22Rv1 (cell line): ENCODE measurements at regions not wholly inside any gene's neighbourhood (a gene's known extent, or its start where the extent isn't known, plus 50 kb on each side); places are given as distances from the start of the nearest gene placed in this dataset.

Experiments used
- ZFX ChIP-seq: fragments of 450-650 bp; IDR thresholded peaks from 2 replicates; pipeline ENCODE4 v1.6.1; 2017; ENCODE audit warnings: antibody characterized with exemption, borderline replicate concordance
- TF ChIP-seq, protein P1 (sequence below): fragments of 450-650 bp; IDR thresholded peaks from 2 replicates; pipeline ENCODE4 v1.5.1; 2017; ENCODE audit warnings: mild to moderate bottlenecking

- TF ChIP-seq, protein P1, sequence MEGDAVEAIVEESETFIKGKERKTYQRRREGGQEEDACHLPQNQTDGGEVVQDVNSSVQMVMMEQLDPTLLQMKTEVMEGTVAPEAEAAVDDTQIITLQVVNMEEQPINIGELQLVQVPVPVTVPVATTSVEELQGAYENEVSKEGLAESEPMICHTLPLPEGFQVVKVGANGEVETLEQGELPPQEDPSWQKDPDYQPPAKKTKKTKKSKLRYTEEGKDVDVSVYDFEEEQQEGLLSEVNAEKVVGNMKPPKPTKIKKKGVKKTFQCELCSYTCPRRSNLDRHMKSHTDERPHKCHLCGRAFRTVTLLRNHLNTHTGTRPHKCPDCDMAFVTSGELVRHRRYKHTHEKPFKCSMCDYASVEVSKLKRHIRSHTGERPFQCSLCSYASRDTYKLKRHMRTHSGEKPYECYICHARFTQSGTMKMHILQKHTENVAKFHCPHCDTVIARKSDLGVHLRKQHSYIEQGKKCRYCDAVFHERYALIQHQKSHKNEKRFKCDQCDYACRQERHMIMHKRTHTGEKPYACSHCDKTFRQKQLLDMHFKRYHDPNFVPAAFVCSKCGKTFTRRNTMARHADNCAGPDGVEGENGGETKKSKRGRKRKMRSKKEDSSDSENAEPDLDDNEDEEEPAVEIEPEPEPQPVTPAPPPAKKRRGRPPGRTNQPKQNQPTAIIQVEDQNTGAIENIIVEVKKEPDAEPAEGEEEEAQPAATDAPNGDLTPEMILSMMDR: no peak
- no peak for TF ChIP-seq ZFX
Measured at GRCh38 chr2:18910843-18911242, 321.5 kb upstream of the NT5C1B start.
